ENCODE measurements at regions not wholly inside any gene's neighbourhood (a gene's known extent, or its start where the extent isn't known, plus 50 kb on each side); places are given as distances from the start of the nearest gene placed in this dataset.

- DNase-seq (ENCODE audit: low spot score in 2 of 2) = no peak
- intact Hi-C loops (cut with DNase I; ENCODE audit: low total_unique reads) = no loop called here
- no peak overlapping the region for H3K4me3 ChIP-seq (ENCODE audit: low read depth, poor library complexity, severe bottlenecking)
- TF ChIP-seq CTCF (IDR thresholded peaks at IDR 0.05) (no peak), POLR2A (IDR thresholded peaks at IDR 0.05) (no peak)
- WGBS, 2 donors = 67 to 73% methylated on average over 2 of the region's 2 CpGs
Measured at GRCh38 chr12:30064906-30065305, 281.2 kb upstream of the TMTC1 start.

- intact Hi-C loops (cut with DNase I; ENCODE audit: low total_unique reads) = no loop called here
- DNase-seq (ENCODE audit: low spot score in 2 of 2) = no peak
- TF ChIP-seq CTCF (IDR thresholded peaks at IDR 0.05) = no peak
- no peak overlapping the region for H3K4me3 ChIP-seq (ENCODE audit: low read depth, poor library complexity, severe bottlenecking)
Measured at GRCh38 chr12:30063435-30063945, 279.7 kb upstream of the TMTC1 start.

- intact Hi-C loops (cut with DNase I; ENCODE audit: low total_unique reads) = no loop called here
- TF ChIP-seq CTCF (IDR thresholded peaks at IDR 0.05) = no peak
- no peak for TF ChIP-seq POLR2A (IDR thresholded peaks at IDR 0.05)
- H3K4me3 ChIP-seq (ENCODE audit: low read depth, poor library complexity, severe bottlenecking) = no peak overlapping the region
- 56 to 60% methylated on average over 2 of the region's 2 CpGs for WGBS, 2 donors
- no peak for DNase-seq (ENCODE audit: low spot score in 2 of 2)
Measured at GRCh38 chr12:30048371-30048770, 264.6 kb upstream of the TMTC1 start.

GRCh38 chr12:30047516-30048254 is 263.9 kb upstream of the TMTC1 start:
- DNase-seq (ENCODE audit: low spot score in 2 of 2) = no peak
- no peak overlapping the region for H3K4me3 ChIP-seq (ENCODE audit: low read depth, poor library complexity, severe bottlenecking)
- TF ChIP-seq CTCF (IDR thresholded peaks at IDR 0.05) = no peak
- TF ChIP-seq POLR2A (IDR thresholded peaks at IDR 0.05) = no peak
- WGBS, 2 donors = 41 to 50% methylated on average over 5 of the region's 5 CpGs
- intact Hi-C loops (cut with DNase I; ENCODE audit: low total_unique reads) = no loop called here

- no peak for DNase-seq (ENCODE audit: low spot score in 2 of 2)
- no peak overlapping the region for H3K4me3 ChIP-seq (ENCODE audit: low read depth, poor library complexity, severe bottlenecking)
- WGBS, 2 donors = 66 to 69% methylated on average over 2 of the region's 2 CpGs
- no peak for TF ChIP-seq CTCF (IDR thresholded peaks at IDR 0.05)
- no peak for TF ChIP-seq POLR2A (IDR thresholded peaks at IDR 0.05)
- intact Hi-C loops (cut with DNase I; ENCODE audit: low total_unique reads) = no loop called here
Measured at GRCh38 chr12:30046376-30046775, 262.6 kb upstream of the TMTC1 start.

GRCh38 chr12:30045171-30045570 is 261.4 kb upstream of the TMTC1 start:
- intact Hi-C loops (cut with DNase I; ENCODE audit: low total_unique reads) = no loop called here
- TF ChIP-seq CTCF (IDR thresholded peaks at IDR 0.05) = no peak
- no peak for TF ChIP-seq POLR2A (IDR thresholded peaks at IDR 0.05)
- no peak for DNase-seq (ENCODE audit: low spot score in 2 of 2)
- WGBS, 2 donors = 91 to 93% methylated on average over 1 of the region's 1 CpG
- no peak overlapping the region for H3K4me3 ChIP-seq (ENCODE audit: low read depth, poor library complexity, severe bottlenecking)
